Esophagus muscularis mucosa (tissue), 4 donors: ENCODE measurements at regions not wholly inside any gene's neighbourhood (a gene's known extent, or its start where the extent isn't known, plus 50 kb on each side); places are given as distances from the start of the nearest gene placed in this dataset.

ENCODE experiments used
- DNase-seq: peaks from one replicate; pipeline ENCODE4 v3.0.0-alpha.2; 2017; ENCODE audit errors: extremely low spot score
- H3K27ac ChIP-seq, 4 donors: fragments of 200-600 bp; sonication (generic); replicated peaks in 1 of 4; 1 replicate in 3 of 4; 2 replicates in 1 of 4; pipeline ENCODE4 v1.5.1; 2016 to 2019; ENCODE audit warnings: mild to moderate bottlenecking in 1 of 4
- H3K27me3 ChIP-seq, 4 donors: fragments of 200-600 bp; sonication (generic); one replicate each; pipeline versions ENCODE4 v1.5.1 to v1.6.0; 2016 to 2019
- H3K36me3 ChIP-seq, 4 donors: fragments of 200-600 bp; sonication (generic); one replicate each; pipeline ENCODE4 v1.5.1; 2016 to 2019
- H3K4me1 ChIP-seq, 4 donors: fragments of 200-600 bp; sonication (generic); one replicate each; pipeline ENCODE4 v1.5.1; 2016 to 2019
- H3K4me3 ChIP-seq, 4 donors: fragments of 200-600 bp; sonication (generic); 1 replicate in 2 of 4; 2 replicates in 2 of 4; pipeline ENCODE4 v1.5.1; 2016 to 2019; ENCODE audit warnings: mild to moderate bottlenecking in 4 of 4, moderate library complexity in 1 of 4
- H3K9me3 ChIP-seq, 4 donors: fragments of 200-600 bp; sonication (generic); 1 replicate in 3 of 4; 2 replicates in 1 of 4; pipeline ENCODE4 v1.5.1; 2016 to 2019
- EP300 ChIP-seq: sonication (generic); formaldehyde crosslinking; IDR thresholded peaks from one replicate; pipeline ENCODE4 v1.6.1; 2017; ENCODE audit warnings: antibody characterized with exemption
- POLR2A ChIP-seq: fragments of 450-650 bp; IDR thresholded peaks from one replicate; pipeline ENCODE4 v1.6.1; 2017; ENCODE audit warnings: antibody characterized with exemption, moderate library complexity, mild to moderate bottlenecking, low read depth
- POLR2AphosphoS5 ChIP-seq, 2 donors: sonication (generic); formaldehyde crosslinking; IDR thresholded peaks; one replicate each; pipeline ENCODE4 v1.6.1; 2017; ENCODE audit warnings: antibody characterized with exemption in 2 of 2
- WGBS: methylation state at CpG from one replicate; pipeline ENCODE4 v1.1.5; 2018; 5-methylcytosine and 5-hydroxymethylcytosine counted together
- intact Hi-C: fragments of 100-400 bp; cut with DNase I; formaldehyde crosslinking; loops from one replicate; pipeline ENCODE4 v1.15.1; 2023
- TF ChIP-seq, protein P1 (sequence below), 3 experiments: fragments of 200-600 bp in 2 of 3; fragments of 450-650 bp in 1 of 3; sonication (generic) in 2 of 3; IDR thresholded peaks; one replicate each; pipeline ENCODE4 v1.5.1; 2017 to 2019; ENCODE audit warnings: antibody characterized with exemption in 3 of 3, mild to moderate bottlenecking in 2 of 3, moderate library complexity in 1 of 3

DNA sequence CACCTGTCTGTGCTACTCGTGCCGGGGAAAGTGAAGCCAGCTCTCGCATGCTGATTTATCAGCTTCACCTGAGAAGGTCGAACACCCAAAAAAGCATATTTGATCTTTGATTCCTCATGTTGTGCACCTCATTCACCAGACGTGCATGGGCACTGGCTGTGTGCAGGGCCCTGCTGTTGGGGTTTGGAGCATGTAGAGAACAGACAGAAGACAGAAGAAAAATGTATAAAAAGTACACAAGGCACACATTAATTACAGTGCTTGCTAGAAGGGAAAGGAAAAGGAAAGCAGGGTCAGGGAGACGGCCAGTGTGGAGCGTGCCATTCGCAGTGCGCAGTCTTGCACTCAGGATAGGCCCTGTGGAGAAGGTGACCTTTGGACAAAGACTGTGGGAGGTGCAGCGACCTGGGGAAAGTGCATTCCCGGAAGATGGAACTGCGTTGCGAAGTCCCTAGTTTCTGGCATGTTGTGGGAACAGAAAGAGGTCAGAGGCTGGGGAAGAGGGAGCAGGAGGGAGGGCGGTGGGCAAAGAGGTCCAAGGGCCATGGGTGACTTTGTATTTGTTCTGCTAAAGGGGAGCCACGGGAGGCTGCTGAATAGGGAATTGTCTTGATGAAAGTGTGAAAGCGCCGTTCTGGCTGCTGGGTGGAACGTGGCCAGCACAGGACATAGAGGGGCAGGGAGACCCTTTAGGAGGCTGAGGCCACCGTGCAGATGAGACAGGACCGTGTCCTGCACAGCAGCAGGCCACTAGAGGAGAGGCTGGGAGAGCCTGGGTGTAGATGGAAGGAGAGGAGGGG, 232.8 kb downstream of the GLRX3 start:
- intact Hi-C loops: no loop called here
- Histone ChIP-seq H3K27ac (no peak overlapping the region), H3K27me3 (peaks cover 0 to 12% (median 0%) of the 10 kb centered on the region in 4 donors), H3K9me3 (no peaks in the 10 kb centered on the region), H3K4me3 (no peak overlapping the region), H3K4me1 (no peaks in the 10 kb centered on the region), H3K36me3 (no peaks in the 10 kb centered on the region)
- no peak for DNase-seq
- TF ChIP-seq POLR2A (no peak), EP300 (no peak), POLR2AphosphoS5 (IDR thresholded peaks at IDR 0.05) (no peak)
- TF ChIP-seq, protein P1, sequence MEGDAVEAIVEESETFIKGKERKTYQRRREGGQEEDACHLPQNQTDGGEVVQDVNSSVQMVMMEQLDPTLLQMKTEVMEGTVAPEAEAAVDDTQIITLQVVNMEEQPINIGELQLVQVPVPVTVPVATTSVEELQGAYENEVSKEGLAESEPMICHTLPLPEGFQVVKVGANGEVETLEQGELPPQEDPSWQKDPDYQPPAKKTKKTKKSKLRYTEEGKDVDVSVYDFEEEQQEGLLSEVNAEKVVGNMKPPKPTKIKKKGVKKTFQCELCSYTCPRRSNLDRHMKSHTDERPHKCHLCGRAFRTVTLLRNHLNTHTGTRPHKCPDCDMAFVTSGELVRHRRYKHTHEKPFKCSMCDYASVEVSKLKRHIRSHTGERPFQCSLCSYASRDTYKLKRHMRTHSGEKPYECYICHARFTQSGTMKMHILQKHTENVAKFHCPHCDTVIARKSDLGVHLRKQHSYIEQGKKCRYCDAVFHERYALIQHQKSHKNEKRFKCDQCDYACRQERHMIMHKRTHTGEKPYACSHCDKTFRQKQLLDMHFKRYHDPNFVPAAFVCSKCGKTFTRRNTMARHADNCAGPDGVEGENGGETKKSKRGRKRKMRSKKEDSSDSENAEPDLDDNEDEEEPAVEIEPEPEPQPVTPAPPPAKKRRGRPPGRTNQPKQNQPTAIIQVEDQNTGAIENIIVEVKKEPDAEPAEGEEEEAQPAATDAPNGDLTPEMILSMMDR (IDR thresholded peaks at IDR 0.05): no peak
- 73% methylated on average over 20 of the region's 20 CpGs for WGBS

DNA sequence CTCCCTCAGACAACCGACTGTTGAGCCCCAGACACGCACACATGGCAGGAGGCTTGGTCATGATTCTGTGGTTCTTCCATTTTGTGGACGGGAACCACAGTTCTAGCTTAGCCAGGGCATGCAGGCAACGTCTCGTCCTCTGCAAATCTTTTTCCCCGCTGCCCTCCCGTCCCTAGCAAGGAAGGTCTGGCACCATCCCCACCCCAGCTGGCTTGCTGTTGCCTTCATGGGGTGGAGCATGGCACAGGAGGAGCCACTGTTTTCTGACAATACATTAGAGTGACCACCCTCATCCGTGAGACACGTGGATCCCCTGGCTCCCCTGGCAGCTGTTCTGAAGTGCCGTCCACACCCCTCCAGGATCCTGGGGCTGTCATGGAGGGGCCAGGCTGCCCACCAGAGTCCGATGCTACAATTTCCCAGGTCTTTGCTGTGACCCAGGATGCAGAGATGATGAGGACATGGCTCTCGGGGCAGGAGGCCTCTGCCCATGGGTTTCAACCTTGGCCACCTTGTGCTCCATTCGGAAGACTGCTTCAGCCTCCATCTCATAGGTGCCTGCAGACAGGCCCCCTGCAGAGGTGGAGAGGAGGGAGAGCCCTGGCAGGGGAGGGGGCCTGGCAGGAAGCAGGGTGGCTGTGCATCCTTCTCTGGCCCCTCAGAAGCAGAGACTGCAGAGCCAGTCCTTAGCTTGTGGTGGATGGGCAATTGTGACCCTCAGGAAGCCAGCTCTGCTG, 233.6 kb downstream of the GLRX3 start:
- WGBS: 82% methylated on average over 12 of the region's 13 CpGs
- DNase-seq: no peak

DNA sequence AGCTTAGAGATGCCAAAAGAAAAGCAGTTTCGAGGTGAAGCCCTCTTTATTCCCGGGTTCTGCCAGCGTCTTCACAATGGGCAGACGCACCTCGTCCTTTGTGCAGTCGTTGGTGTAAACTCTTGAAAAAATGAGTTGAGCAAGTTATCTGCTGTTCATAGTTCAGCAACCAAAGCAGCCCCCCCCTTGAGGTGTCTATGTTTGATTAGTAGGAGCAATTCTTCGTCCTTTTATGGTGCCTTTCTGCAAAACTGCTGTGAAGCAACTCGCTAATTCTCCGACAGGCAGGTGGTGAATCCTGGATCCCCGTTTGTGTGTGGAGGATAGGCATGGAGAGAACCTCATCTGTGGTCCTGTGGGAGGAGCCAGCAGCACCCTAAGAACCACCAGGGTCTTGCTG, 234.5 kb downstream of the GLRX3 start:
- intact Hi-C loops: no loop called here
- WGBS: 82% methylated on average over 10 of the region's 10 CpGs
- H3K27me3 ChIP-seq: peaks cover 0 to 6% (median 0%) of the 10 kb centered on the region in 4 donors

More for the DNA sequence above, 233.6 kb downstream of the GLRX3 start:
- Histone ChIP-seq H3K27ac (no peak overlapping the region), H3K4me1 (no peaks in the 10 kb centered on the region), H3K36me3 (no peaks in the 10 kb centered on the region), H3K4me3 (no peak overlapping the region), H3K9me3 (no peaks in the 10 kb centered on the region), H3K27me3 (peaks cover 0 to 6% (median 0%) of the 10 kb centered on the region in 4 donors)
- TF ChIP-seq EP300: no peak
- TF ChIP-seq POLR2A: no peak
- TF ChIP-seq POLR2AphosphoS5 (IDR thresholded peaks at IDR 0.05): no peak
- TF ChIP-seq, protein P1 (IDR thresholded peaks at IDR 0.05): no peak
- intact Hi-C loops: no loop called here

DNA sequence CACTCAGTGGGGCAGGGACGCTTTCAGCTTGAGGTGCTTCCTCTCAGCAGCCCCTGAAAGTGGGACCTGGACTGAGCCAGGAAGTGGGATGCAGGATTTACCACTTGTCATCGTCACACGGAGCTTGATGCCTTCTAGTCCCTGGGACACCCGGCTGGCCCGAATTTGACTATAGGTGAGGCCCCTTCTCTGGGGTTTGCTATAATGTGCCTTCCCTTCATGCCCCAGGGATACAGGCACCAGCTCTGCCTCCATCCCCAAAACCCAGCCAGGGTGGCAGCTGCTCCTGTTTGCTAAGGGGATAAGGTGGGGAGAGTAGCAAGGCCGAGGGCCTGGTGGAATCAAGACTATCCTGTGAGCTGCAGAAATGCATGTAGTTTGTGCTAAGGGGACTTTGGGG, 235.0 kb downstream of the GLRX3 start:
- Histone ChIP-seq H3K27ac (no peak overlapping the region), H3K4me3 (no peak overlapping the region), H3K4me1 (no peaks in the 10 kb centered on the region), H3K9me3 (peaks cover 0 to 7% (median 0%) of the 10 kb centered on the region in 4 donors), H3K36me3 (no peaks in the 10 kb centered on the region), H3K27me3 (peaks cover 0 to 6% (median 0%) of the 10 kb centered on the region in 4 donors)
- DNase-seq: no peak
- intact Hi-C loops: no loop called here
- WGBS: 73% methylated on average over 6 of the region's 6 CpGs
- no peak for TF ChIP-seq EP300
- TF ChIP-seq POLR2AphosphoS5 (IDR thresholded peaks at IDR 0.05): no peak
- TF ChIP-seq POLR2A: no peak
- TF ChIP-seq, protein P1 (IDR thresholded peaks at IDR 0.05): no peak

More for the DNA sequence above, 234.5 kb downstream of the GLRX3 start:
- no peak overlapping the region for H3K4me3 ChIP-seq
- TF ChIP-seq POLR2A: no peak
- TF ChIP-seq, protein P1 (IDR thresholded peaks at IDR 0.05): no peak
- no peak for TF ChIP-seq POLR2AphosphoS5 (IDR thresholded peaks at IDR 0.05)
- TF ChIP-seq EP300: no peak
- no peaks in the 10 kb centered on the region for H3K4me1 ChIP-seq
- no peak overlapping the region for H3K27ac ChIP-seq
- DNase-seq: no peak
- H3K36me3 ChIP-seq: no peaks in the 10 kb centered on the region
- peaks cover 0 to 3% (median 0%) of the 10 kb centered on the region in 4 donors for H3K9me3 ChIP-seq
